PC-3 (cell line): ENCODE measurements at regions not wholly inside any gene's neighbourhood (a gene's known extent, or its start where the extent isn't known, plus 50 kb on each side); places are given as distances from the start of the nearest gene placed in this dataset.

ENCODE experiments used
- CTCF ChIP-seq: fragments of 300-600 bp; sonication (generic); conservative IDR thresholded peaks from 2 replicates; pipeline ENCODE4 v1.5.1; 2017; ENCODE audit warnings: antibody characterized with exemption, low read depth, mild to moderate bottlenecking, low read length
- EZH2 ChIP-seq: fragments of 300-600 bp; sonication (generic); IDR thresholded peaks from one replicate; pipeline ENCODE4 v1.6.1; 2017; ENCODE audit warnings: antibody characterized with exemption, mild to moderate bottlenecking, low read length; ENCODE audit not compliant: unreplicated experiment
- EZH2phosphoT487 ChIP-seq: fragments of 300-600 bp; sonication (generic); IDR thresholded peaks from 2 replicates; pipeline ENCODE4 v1.6.1; 2018; ENCODE audit warnings: mild to moderate bottlenecking, antibody characterized with exemption, low read length, borderline replicate concordance

- TF ChIP-seq CTCF: no peak
- no peak for TF ChIP-seq EZH2
- no peak for TF ChIP-seq EZH2phosphoT487
These were observed 1013.5 kb downstream of the KCNT2 start for GRCh38 chr1:195594773-195595172.
